GM18507 (cell line): ENCODE measurements at regions not wholly inside any gene's neighbourhood (a gene's known extent, or its start where the extent isn't known, plus 50 kb on each side); places are given as distances from the start of the nearest gene placed in this dataset.

ENCODE experiments used
- DNase-seq: peaks from one replicate; pipeline ENCODE4 v3.0.0; 2011; ENCODE audit warnings: low read depth; ENCODE audit not compliant: insufficient read length; ENCODE audit errors: extremely low spot score
- FAIRE-seq: peaks from 2 replicates; lab custom pipeline; 2011; peaks lifted over from hg19 to GRCh38; lab: Jason Lieb, UNC

DNA sequence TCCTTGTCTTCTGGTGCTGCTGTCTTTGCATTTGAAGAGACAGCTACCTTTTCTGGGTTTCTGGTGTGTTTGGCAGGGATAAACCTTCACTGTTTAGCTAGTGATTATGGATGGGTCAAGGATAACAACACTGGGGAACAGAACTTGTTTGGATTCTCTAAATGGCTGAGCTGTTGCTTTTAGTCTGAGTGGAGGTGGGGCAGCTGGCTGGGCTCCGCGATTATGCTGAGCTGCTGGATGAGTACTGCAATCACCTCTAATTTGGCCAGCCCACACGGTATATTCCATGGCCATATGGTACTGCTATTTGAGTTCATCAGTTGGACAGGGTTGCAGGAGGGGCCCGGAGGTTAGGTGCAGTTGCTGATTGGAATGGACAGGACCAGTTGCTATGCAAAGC, 361.6 kb upstream of the TFPI start:
- DNase-seq (no peak), FAIRE-seq (no peak)

GRCh38 chr2:187916799-187917198, 362.6 kb upstream of the TFPI start:
- FAIRE-seq: no peak
- no peak for DNase-seq

DNA sequence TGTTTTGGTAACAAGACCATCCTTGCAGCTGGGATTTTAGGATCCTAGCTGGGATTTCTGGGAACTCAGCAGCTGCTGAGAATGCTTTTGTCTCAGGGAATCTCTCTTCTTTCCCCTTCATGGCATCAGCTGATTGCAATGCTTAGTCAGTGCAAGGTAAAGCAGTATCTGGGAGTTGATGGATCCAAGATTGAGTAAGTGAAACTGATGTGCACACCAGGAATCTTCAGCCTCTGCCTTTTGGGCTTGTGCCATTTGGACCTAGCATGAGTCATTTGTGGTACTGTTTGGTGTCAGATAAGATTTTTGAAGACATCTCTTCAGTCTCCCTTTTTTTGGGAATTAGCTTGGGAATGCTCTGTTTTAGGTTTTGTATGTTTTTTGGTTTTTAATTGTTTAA, 363.3 kb upstream of the TFPI start:
- no peak for FAIRE-seq
- DNase-seq: no peak

DNA sequence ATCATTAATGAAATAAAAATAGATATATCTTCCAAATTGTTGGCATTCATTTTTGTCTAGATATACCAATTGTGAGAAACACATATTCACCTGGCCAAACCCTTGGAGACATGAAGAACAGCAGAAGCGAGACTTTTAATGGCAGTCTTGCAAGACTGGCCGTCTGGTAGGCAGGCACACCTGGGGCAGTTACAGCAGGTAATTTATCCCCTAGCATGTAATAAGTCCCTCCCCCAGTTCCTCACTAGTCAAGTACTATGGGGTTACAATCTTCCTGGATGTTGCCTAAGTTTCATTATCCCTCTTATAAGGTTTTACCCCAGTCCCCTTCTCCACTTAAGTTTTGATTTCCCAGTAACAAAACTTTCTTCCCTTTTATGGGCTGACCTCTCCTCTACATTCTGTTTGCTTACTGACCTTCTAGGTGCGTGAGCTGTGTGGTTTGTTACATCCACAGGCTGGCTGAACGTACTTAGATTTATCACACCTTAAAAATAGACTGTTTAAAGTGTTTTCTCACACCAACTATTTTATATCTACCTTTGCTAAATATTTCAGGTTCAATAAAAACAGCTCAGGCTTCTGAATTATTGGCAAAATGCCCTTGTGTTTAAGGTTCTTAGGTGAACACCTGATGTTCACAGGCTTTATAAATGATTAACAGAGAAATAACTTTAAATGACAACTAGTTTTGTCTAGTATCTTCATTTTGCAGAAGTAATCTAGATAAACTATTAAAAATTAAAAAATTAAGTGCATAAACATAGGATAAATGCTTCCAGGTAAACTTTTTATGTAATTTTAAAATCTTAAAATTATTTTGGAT, 365.0 kb upstream of the TFPI start:
- DNase-seq (no peak), FAIRE-seq (no peak)

DNA sequence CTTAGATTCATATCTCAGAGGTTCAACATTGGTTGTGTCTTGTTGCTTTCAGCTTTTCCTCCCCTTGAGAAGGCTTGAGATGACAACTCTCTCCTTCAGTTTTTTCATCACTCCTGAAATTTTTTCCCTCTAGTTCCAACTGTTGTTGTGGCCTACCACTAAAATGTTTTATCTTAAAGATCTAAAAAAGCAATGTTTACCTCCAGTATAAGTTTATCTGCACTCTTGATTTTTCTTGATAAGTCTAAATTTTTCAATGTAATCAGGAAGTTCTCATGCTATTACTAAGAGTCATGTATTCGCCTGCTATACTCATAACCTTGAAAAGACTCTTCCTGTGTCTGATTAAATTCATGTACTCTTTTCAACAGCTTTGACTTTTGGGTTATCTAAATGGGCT, 366.3 kb upstream of the TFPI start:
- FAIRE-seq: no peak
- DNase-seq: no peak

GRCh38 chr2:187922846-187923245, 368.6 kb upstream of the TFPI start:
- FAIRE-seq (no peak), DNase-seq (no peak)

DNA sequence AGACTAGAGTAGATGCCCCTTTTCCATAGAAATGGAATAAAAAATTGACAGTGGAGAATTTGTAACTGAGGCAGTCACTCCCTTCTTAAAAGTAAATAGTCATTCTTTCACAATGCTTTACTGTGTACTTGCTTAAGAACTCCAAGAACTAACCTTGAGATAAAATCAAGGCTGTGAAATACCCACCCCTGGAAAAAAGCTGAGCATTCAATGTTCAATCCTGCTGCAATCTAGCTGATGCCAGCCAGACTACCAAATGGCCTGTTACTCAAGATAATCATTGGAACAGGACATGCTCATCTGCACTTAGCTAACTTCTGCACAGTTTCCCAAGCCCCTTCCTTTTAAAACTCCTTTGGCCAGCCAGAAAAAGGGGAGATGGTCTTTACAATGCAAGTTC, 367.4 kb upstream of the GULP1 start:
- no peak for FAIRE-seq
- no peak for DNase-seq

DNA sequence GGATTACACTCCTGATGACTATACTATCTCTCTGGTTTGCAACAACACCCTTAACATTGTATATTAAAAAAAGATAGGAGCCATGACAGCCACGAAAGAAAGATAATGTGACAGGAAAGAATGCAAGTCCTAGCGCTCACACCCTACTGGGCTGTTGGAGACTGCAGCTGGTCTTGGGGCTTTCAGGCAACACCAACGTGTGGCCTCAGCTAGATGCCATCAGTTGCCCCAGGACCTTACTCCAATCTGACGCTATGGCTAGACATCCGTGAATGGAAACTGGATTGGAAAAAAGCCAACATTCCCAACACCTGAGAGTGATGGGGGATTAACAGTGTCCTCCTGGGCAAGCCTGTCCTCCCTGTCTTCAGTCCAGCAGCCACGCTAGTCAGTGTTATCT, 357.4 kb upstream of the GULP1 start:
- FAIRE-seq (no peak), DNase-seq (no peak)

GRCh38 chr2:187934692-187935091, 357.0 kb upstream of the GULP1 start:
- DNase-seq (no peak), FAIRE-seq (no peak)

- DNase-seq (no peak), FAIRE-seq (no peak)
Observed at GRCh38 chr2:187935126-187935525, 356.5 kb upstream of the GULP1 start.

- DNase-seq (no peak), FAIRE-seq (no peak)
Observed at GRCh38 chr2:187936228-187936627, 355.4 kb upstream of the GULP1 start.

GRCh38 chr2:187939180-187939579, 352.5 kb upstream of the GULP1 start:
- DNase-seq: no peak
- no peak for FAIRE-seq

GRCh38 chr2:187942876-187943275, 348.8 kb upstream of the GULP1 start:
- no peak for DNase-seq
- FAIRE-seq: no peak

DNA sequence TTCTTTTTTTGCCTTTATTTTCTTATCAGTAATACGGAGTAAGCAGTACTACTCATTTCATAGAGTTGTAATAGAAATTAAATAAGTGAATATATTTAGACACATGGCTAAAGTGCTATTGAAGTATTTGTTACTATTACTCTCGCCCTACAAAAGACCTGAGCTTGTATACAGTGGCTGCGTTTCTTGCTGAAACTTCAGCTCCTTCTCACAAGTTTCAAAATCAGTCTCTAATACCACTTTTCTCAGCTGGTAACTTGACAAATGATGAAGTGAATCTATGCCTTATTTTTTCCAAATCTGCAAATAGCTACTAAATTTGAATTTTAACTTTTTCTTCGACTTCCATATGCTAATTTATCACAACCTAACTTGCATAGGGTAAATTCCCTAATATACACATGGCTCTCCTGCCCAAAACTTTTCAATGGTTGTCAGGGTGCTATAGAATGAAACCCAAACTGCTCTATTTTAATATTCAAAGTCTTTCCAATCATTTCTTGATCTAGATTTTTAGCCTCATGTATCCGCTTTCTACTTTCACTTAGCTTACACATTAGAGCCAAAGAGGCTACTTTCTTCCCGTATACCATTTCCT, 347.8 kb upstream of the GULP1 start:
- no peak for FAIRE-seq

DNA sequence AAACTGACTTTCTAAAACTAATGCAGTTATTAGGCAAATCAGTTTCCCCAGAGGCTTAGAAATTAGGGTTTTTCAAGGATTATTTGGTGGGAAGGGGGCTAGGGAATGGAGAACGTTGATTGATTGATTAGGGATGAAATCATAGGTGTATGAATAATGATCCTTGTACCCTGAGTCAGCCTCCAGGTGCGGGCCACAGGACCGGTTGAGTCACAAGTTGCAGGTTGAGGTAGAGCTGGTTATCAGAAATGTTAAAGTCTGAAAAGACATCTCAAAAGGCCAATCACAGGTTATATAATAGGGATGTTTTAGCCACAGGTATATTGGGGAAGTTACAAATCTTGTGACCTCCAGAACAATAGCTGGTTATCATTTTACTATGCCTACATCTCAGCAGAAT, 341.8 kb upstream of the GULP1 start:
- DNase-seq: no peak
- FAIRE-seq: no peak

More for the DNA sequence above, 347.8 kb upstream of the GULP1 start:
- DNase-seq: no peak

DNA sequence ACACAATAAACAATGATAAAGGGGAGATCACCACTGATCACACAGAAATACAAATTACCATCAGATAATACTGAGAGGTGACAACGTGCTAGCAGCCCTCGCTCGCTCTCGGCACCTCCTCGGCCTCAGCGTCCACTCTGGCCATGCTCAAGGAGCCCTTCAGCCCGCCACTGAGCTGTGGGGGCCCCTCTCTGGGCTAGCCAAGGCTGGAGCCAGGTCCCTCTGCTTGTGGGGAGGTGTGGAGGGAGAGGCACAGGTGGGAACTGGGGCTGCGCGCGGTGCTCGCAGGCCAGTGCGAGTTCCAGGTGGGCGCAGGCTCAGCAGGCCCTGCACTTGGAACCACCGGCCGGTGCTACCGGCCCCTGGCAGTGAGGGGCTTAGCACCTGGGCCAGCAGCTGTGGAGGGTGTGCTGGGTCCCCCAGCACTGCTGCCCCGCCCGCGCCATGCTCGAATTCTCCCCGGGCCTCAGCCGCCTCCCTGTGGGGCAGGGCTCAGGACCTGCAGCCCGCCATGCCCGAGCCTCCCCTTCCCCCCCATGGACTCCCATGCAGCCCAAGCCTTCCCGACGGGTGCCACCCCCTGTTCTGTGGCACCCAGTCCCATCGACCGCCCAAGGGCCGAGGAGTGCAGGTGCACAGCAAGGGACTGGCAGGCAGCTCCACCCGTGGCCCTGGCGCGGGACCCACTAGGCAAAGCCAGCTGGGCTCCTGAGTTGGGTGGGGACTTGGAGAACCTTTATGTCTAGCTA, 340.0 kb upstream of the GULP1 start:
- DNase-seq: no peak
- no peak for FAIRE-seq

DNA sequence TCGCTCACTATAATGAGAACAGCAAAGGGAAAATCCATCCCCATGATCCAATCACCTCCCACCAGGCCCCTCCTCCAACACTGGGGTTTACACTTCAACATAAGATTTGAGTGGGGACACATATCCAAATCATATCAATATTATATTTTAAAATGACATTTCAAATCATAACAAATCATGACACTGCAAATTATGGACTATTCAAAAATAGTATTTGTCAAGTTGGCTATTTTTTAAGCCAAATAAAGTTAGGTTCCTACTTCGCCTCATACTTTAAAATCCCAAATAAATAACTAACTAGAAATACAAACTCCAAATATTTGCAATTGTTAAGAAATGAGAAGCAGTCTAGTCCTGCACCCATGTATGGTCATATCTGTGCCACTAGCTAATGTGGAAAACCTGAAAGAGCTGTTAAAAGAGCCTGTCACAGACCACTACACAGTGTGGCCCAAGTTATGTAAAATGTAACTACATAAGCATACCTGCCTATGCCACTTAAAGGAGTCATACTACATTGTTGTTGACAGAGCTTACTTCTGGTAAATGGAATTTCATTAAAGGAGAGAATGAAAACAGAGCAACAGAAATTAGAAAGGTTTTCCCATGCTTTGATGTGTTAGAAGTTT, 334.7 kb upstream of the GULP1 start:
- FAIRE-seq: no peak
- DNase-seq: no peak

DNA sequence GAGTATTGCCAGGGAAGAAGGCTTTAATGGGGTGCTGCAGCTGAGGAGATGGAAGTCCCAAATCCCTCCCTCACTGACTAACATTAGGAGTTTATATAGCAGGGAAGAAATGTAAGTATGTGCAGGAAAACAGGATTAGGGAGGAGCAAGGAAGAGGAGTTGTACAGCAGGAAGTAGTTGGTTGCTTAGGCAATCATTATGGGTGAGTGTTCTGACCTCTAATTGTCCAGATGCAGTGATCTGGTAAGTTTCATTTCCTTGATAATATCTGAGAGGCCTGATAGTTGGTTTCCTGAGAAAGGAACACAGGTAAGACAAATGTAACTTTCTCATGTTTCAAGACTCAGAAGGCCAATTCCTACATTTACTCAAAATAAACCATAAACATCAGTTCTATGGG, 331.9 kb upstream of the GULP1 start:
- no peak for DNase-seq
- no peak for FAIRE-seq

- DNase-seq (no peak), FAIRE-seq (no peak)
Observed at GRCh38 chr2:187962538-187962937, 329.1 kb upstream of the GULP1 start.

- FAIRE-seq (no peak), DNase-seq (no peak)
Observed at GRCh38 chr2:187964746-187965145, 326.9 kb upstream of the GULP1 start.
